ENCODE measurements at regions not wholly inside any gene's neighbourhood (a gene's known extent, or its start where the extent isn't known, plus 50 kb on each side); places are given as distances from the start of the nearest gene placed in this dataset.

DNA sequence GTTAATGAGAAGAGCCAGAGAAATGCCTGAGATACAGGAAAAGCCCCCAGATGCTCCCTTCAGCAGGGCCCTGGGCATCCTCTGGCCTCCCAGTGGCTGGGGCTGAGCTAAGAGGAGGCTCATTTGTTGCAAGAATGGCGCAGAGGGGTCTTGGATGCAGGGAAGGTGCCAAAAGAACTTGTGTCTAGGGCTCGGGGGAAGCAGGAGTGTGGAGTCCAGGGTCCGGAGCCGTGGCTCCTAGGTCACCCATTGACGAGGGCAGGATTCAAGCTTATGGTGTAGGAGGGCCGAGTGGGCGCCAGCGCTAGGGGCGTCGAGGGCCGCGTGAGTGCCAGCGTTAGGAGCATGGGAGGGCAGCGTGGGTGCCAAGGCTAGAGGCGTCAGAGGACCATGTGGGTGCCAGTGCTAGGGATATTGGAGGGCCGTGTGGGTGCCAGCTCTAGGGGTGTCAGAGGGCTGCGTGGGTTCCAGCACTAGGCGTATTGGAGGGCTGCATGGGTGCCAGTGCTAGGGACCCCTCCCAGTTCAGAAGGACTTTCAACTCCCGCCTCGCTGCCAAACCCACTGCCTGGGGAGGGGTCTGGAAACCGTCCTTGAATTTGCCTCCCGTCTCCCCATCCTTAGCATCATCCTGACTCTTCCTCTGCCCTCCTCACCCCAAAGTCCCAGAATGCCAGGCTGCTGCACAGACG is 250.5 kb upstream of the AFDN start:
- 85 to 88% methylated on average over 23 of the region's 23 CpGs for WGBS, 2 donors
- DNase-seq, result no peak

DNA sequence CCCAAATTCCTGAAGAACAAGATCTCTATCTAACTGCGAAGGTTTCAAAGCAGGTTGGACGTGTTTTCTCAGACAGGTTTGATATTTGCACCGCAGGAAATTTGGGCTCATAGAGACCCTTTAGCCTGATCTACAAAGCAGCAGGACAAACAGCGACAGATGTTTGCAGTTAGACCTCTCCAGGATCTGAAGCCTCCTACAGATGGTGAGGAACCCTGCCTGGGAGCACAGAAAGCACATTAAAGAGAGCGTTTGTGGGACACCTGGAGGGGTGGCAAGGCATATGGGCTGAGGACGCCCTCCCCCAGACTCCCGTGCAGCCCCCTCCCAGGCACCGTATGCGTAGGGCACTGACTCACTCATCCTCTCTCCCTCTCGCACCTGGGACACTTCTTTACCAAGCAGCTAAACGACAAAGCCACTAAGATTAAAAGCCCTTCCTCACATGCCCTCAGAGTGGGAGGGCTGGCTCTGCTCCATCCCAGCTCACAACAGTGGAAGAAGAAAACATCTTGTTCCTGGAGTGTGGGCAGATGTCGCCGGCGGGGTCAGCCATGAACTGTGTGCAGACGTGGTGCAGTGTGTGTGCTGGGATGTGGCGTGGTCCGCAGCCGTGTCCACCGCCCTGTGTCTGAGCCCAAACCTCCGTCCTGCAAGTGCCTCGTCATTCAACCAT is 249.7 kb upstream of the AFDN start:
- Histone ChIP-seq H3K27me3 (no peaks in the 10 kb centered on the region), H3K36me3 (replicated peaks in 1 of 2; ENCODE audit: insufficient read depth in 1 of 2, low read depth in 2 of 2) (no peaks in the 10 kb centered on the region), H3K9me3 (no peaks in the 10 kb centered on the region), H3K4me3 (no peak overlapping the region), H3K4me1 (peaks cover 6% of the 10 kb centered on the region), H3K27ac (no peak overlapping the region)
- DNase-seq (no peak), ATAC-seq (no peak)
- WGBS, 2 donors, result 75 to 81% methylated on average over 14 to 21 of the region's 21 CpGs
- TF ChIP-seq, protein P1, sequence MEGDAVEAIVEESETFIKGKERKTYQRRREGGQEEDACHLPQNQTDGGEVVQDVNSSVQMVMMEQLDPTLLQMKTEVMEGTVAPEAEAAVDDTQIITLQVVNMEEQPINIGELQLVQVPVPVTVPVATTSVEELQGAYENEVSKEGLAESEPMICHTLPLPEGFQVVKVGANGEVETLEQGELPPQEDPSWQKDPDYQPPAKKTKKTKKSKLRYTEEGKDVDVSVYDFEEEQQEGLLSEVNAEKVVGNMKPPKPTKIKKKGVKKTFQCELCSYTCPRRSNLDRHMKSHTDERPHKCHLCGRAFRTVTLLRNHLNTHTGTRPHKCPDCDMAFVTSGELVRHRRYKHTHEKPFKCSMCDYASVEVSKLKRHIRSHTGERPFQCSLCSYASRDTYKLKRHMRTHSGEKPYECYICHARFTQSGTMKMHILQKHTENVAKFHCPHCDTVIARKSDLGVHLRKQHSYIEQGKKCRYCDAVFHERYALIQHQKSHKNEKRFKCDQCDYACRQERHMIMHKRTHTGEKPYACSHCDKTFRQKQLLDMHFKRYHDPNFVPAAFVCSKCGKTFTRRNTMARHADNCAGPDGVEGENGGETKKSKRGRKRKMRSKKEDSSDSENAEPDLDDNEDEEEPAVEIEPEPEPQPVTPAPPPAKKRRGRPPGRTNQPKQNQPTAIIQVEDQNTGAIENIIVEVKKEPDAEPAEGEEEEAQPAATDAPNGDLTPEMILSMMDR (IDR thresholded peaks at IDR 0.05), result no peak
- no peak for TF ChIP-seq POLR2A (IDR thresholded peaks at IDR 0.05)
- intact Hi-C loops (cut with DNase I), result no loop called here

More for the DNA sequence above, 250.5 kb upstream of the AFDN start:
- H3K27me3 ChIP-seq, result no peaks in the 10 kb centered on the region
- H3K27ac ChIP-seq, result no peak overlapping the region
- TF ChIP-seq, protein P1 (IDR thresholded peaks at IDR 0.05), result no peak
- TF ChIP-seq POLR2A (IDR thresholded peaks at IDR 0.05), result no peak
- no peak for ATAC-seq
- H3K9me3 ChIP-seq, result no peaks in the 10 kb centered on the region
- intact Hi-C loops (cut with DNase I), result no loop called here
- no peaks in the 10 kb centered on the region for H3K36me3 ChIP-seq (replicated peaks in 1 of 2; ENCODE audit: insufficient read depth in 1 of 2, low read depth in 2 of 2)
- H3K4me3 ChIP-seq, result no peak overlapping the region
- peaks cover 6% of the 10 kb centered on the region for H3K4me1 ChIP-seq

DNA sequence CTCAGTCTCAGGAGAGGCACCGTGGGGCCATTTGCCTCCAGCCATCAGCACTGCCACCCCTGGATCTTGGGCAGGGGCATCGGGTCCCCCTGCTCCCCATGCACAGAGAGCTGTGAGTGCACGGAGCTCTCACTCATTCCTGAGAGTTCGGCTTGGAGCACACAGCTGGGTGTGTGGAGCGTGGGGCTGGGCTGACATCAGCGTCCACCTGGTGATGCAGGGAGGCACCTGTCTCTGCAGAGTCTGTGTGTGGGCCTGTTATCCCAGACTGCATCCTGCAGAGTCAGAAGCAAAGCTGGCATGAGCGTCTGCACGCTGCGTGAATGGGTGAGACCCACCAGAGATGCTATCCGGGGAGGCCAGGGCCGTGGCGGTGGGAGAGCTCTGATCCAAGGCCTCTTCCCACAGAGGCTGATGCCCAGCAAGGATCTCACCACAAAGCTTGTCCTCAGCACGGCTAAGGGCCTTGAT is 248.8 kb upstream of the AFDN start:
- Histone ChIP-seq H3K36me3 (replicated peaks in 1 of 2; ENCODE audit: insufficient read depth in 1 of 2, low read depth in 2 of 2) (no peaks in the 10 kb centered on the region), H3K9me3 (no peaks in the 10 kb centered on the region), H3K27ac (no peak overlapping the region), H3K27me3 (no peaks in the 10 kb centered on the region), H3K4me1 (peaks cover 6% of the 10 kb centered on the region), H3K4me3 (no peak overlapping the region)
- no peak for TF ChIP-seq POLR2A (IDR thresholded peaks at IDR 0.05)
- TF ChIP-seq, protein P1 (IDR thresholded peaks at IDR 0.05), result no peak
- ATAC-seq, result no peak
- WGBS, 2 donors, result 86 to 95% methylated on average over 11 to 12 of the region's 13 CpGs
- DNase-seq, result no peak
- intact Hi-C loops (cut with DNase I), result no loop called here

DNA sequence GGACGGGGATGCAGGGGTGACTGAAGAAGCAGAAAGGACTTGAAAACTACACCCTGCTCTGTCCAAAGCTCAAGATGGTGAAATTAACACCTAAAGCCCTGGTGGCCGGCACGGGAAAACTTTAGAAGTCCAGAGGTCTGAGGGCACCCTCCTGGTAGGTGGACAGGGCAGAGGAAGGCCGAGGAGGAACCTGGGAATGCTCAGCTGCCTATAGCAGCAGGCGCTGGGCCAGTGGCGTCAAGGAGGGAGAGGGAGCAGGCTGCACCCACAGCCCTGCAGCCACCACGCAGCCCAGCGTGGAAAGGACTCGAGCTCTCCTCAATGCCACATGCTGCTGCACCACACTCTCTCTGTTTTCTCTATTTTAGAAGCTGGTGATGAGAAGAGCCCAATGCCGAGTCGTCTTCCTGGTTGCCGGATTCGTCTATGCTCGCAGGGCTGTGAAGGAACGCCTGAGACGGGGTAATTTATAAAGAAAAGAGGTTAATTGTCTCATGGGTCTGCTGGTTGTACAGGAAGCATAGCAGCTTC is 248.3 kb upstream of the AFDN start:
- no peak for TF ChIP-seq POLR2A (IDR thresholded peaks at IDR 0.05)
- TF ChIP-seq, protein P1 (IDR thresholded peaks at IDR 0.05), result no peak
- H3K4me1 ChIP-seq, result peaks cover under 1% of the 10 kb centered on the region
- ATAC-seq, result no peak
- no peaks in the 10 kb centered on the region for H3K9me3 ChIP-seq
- H3K27ac ChIP-seq, result no peak overlapping the region
- DNase-seq, result no peak
- WGBS, 2 donors, result 92 to 93% methylated on average over 16 of the region's 16 CpGs
- no peaks in the 10 kb centered on the region for H3K36me3 ChIP-seq (replicated peaks in 1 of 2; ENCODE audit: insufficient read depth in 1 of 2, low read depth in 2 of 2)
- H3K27me3 ChIP-seq, result no peaks in the 10 kb centered on the region
- no peak overlapping the region for H3K4me3 ChIP-seq
- intact Hi-C loops (cut with DNase I), result no loop called here
